ENCODE measurements at regions not wholly inside any gene's neighbourhood (a gene's known extent, or its start where the extent isn't known, plus 50 kb on each side); places are given as distances from the start of the nearest gene placed in this dataset.

DNA sequence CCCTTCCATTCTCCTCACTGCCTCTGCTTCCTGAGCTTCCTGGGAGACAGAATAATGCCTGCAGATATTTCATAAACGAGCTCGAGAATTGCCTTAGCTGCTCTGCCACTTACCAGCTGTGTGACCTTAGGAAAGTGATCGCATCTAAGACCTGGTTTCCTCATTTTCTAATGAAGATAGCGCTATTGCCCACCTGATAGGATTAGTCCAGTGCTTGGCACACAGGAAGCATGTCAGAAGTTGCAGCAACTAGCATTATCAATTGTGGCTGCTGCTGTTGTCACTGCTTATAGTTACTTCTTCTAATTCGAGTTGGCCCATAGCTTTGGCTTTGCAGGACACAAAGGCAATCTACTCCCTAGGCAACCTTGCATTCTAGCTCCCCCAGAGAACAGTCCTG, 305.5 kb upstream of the SGK1 start:
- 58 to 86% (median 79%) methylated on average over 5 of the region's 5 CpGs for WGBS, 5 donors
- H3K9me3 ChIP-seq: no peaks in the 10 kb centered on the region

DNA sequence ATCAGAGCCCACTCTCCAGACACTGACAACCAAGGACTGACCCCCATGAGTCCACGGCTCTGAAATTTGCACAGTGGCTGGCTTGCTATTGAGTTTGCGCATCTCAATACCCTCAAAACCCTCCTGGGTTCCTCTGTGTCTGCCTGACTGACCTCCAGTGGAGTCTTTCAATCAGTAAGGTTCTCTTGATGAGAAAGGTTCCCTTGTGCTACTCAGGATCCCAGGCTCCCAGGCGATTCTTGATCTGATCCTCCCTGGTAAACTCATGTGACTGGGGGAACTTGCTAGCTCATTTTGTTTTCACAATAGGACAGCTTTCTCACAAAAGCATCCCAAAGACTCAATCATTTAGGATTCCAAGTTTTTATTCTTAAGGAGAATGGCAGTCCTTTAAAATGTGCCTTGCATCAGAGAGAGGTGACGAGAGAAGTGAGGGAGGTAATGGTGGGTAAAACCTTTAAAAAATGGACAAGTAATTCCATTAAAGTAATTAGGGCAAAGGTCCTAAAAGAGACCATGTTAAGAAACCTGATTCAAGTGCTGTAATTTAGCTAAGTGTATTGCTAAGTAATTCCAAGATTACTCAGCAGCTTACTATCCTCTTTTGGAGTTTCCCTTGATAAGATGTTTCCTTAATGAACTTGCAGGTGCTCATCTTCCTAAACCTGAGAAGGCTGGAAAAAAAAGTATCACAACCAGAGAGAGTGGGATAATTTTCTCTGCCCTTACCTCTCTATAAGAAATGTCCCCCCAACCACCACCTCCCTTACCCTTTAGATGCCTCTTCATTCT, 304.7 kb upstream of the SGK1 start:
- Histone ChIP-seq H3K4me1 (no peaks in the 10 kb centered on the region), H3K27me3 (replicated peaks in 1 of 7) (no peaks in the 10 kb centered on the region), H3K4me3 (no peak overlapping the region), H3K36me3 (no peaks in the 10 kb centered on the region), H3K27ac (no peak overlapping the region), H3K9me3 (no peaks in the 10 kb centered on the region)
- no peak for DNase-seq
- no peak for TF ChIP-seq POLR2A (IDR thresholded peaks at IDR 0.05)
- TF ChIP-seq POLR2AphosphoS5 (IDR thresholded peaks at IDR 0.05): no peak
- TF ChIP-seq, protein P1, sequence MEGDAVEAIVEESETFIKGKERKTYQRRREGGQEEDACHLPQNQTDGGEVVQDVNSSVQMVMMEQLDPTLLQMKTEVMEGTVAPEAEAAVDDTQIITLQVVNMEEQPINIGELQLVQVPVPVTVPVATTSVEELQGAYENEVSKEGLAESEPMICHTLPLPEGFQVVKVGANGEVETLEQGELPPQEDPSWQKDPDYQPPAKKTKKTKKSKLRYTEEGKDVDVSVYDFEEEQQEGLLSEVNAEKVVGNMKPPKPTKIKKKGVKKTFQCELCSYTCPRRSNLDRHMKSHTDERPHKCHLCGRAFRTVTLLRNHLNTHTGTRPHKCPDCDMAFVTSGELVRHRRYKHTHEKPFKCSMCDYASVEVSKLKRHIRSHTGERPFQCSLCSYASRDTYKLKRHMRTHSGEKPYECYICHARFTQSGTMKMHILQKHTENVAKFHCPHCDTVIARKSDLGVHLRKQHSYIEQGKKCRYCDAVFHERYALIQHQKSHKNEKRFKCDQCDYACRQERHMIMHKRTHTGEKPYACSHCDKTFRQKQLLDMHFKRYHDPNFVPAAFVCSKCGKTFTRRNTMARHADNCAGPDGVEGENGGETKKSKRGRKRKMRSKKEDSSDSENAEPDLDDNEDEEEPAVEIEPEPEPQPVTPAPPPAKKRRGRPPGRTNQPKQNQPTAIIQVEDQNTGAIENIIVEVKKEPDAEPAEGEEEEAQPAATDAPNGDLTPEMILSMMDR (IDR thresholded peaks at IDR 0.05 in 8 of 11, conservative IDR thresholded peaks at IDR 0.05 in 3 of 11): no peak
- intact Hi-C loops (cut with DNase I; ENCODE audit: low total_unique reads): no loop called here
- 84 to 95% (median 89%) methylated on average over 4 of the region's 4 CpGs for WGBS, 5 donors

More for the DNA sequence above, 305.5 kb upstream of the SGK1 start:
- no peaks in the 10 kb centered on the region for H3K36me3 ChIP-seq
- H3K4me3 ChIP-seq: no peak overlapping the region
- no peak for DNase-seq
- H3K27ac ChIP-seq: no peak overlapping the region
- TF ChIP-seq, protein P1 (IDR thresholded peaks at IDR 0.05 in 8 of 11, conservative IDR thresholded peaks at IDR 0.05 in 3 of 11): no peak
- TF ChIP-seq POLR2A (IDR thresholded peaks at IDR 0.05): no peak
- TF ChIP-seq POLR2AphosphoS5 (IDR thresholded peaks at IDR 0.05): no peak
- no peaks in the 10 kb centered on the region for H3K4me1 ChIP-seq
- intact Hi-C loops (cut with DNase I; ENCODE audit: low total_unique reads): no loop called here
- H3K27me3 ChIP-seq (replicated peaks in 1 of 7): no peaks in the 10 kb centered on the region

DNA sequence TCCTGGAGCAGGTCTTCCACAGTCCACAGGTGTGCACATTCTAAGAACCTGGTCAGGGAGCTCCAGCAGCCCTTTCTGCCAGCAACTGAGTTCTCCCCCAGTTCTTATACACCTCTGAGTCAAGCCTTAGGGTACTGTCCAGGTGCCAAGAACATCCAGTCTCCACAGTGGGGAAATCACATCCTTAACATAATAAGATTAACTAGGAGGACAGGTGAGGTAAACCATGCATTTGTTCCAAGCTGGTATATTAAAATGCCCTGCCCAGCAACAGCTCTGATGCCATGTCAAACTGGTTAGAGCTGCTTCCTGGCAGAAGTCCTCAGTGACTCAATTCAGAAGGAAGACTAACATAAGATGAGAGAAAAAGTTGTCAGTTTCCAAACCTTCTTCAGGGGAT, 303.9 kb upstream of the SGK1 start:
- DNase-seq: no peak

DNA sequence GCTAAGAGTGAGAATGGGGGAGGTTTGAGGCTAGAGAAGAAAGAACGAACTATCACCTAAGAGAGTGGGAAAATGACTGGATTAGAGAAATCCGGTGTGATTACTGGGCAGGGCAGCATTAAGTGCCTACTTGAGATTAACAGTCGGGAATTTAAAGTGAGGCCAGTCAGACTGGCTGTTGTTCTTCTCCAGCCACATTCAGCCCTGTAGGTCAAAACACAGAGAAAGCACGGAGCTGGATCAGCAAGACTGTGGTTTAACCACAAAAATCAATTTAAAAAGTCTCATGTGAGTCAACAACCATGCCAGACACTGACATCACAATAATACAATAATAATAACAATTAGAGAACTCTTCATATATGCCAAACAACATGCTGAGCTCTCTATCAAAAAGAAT, 301.9 kb upstream of the SGK1 start:
- WGBS, 5 donors: 62 to 81% (median 74%) methylated on average over 4 of the region's 4 CpGs
- Histone ChIP-seq H3K27ac (no peak overlapping the region), H3K9me3 (no peaks in the 10 kb centered on the region), H3K4me1 (no peaks in the 10 kb centered on the region), H3K27me3 (replicated peaks in 1 of 7) (no peaks in the 10 kb centered on the region), H3K4me3 (no peak overlapping the region), H3K36me3 (no peaks in the 10 kb centered on the region)
- TF ChIP-seq, protein P1 (IDR thresholded peaks at IDR 0.05 in 8 of 11, conservative IDR thresholded peaks at IDR 0.05 in 3 of 11): no peak
- TF ChIP-seq POLR2A (IDR thresholded peaks at IDR 0.05) (no peak), POLR2AphosphoS5 (IDR thresholded peaks at IDR 0.05) (no peak)
- no peak for DNase-seq
- intact Hi-C loops (cut with DNase I; ENCODE audit: low total_unique reads): no loop called here

More for the DNA sequence above, 303.9 kb upstream of the SGK1 start:
- TF ChIP-seq, protein P1 (IDR thresholded peaks at IDR 0.05 in 8 of 11, conservative IDR thresholded peaks at IDR 0.05 in 3 of 11): no peak
- no peak for TF ChIP-seq POLR2A (IDR thresholded peaks at IDR 0.05)
- no peak for TF ChIP-seq POLR2AphosphoS5 (IDR thresholded peaks at IDR 0.05)
- no peaks in the 10 kb centered on the region for H3K27me3 ChIP-seq (replicated peaks in 1 of 7)
- intact Hi-C loops (cut with DNase I; ENCODE audit: low total_unique reads): no loop called here
- no peak overlapping the region for H3K27ac ChIP-seq
- no peaks in the 10 kb centered on the region for H3K36me3 ChIP-seq
- H3K9me3 ChIP-seq: no peaks in the 10 kb centered on the region
- no peak overlapping the region for H3K4me3 ChIP-seq
- H3K4me1 ChIP-seq: no peaks in the 10 kb centered on the region

All from spleen (tissue), 11 donors.